H9 (cell line): ENCODE measurements at regions not wholly inside any gene's neighbourhood (a gene's known extent, or its start where the extent isn't known, plus 50 kb on each side); places are given as distances from the start of the nearest gene placed in this dataset.

Experiments
- DNase-seq: peaks from one replicate; pipeline ENCODE4 v3.0.0-alpha.2; 2017
- H2AFZ ChIP-seq: one replicate; pipeline ENCODE4 v1.6.1; 2013; ENCODE audit warnings: mild to moderate bottlenecking, low read length, control low read depth, moderate library complexity
- H2AK5ac ChIP-seq: 2 replicates; pipeline ENCODE4 v1.6.1; 2013; ENCODE audit warnings: low read length, control low read depth, mixed read lengths; ENCODE audit not compliant: insufficient read length
- H2BK120ac ChIP-seq: one replicate; pipeline ENCODE4 v1.6.1; 2013; ENCODE audit warnings: low read depth, mild to moderate bottlenecking, low read length, control low read depth, inconsistent platforms; ENCODE audit not compliant: poor library complexity, severe bottlenecking
- H2BK12ac ChIP-seq: 2 replicates; pipeline ENCODE4 v1.6.1; 2013; ENCODE audit warnings: low read length, control low read depth, mixed read lengths, low read depth; ENCODE audit not compliant: insufficient read length
- H2BK15ac ChIP-seq: 2 replicates; pipeline ENCODE4 v1.6.1; 2013; ENCODE audit warnings: low read depth, low read length, control low read depth
- H2BK20ac ChIP-seq: one replicate; pipeline ENCODE4 v1.6.1; 2013; ENCODE audit warnings: low read depth, mild to moderate bottlenecking, low read length, control low read depth, inconsistent platforms; ENCODE audit not compliant: poor library complexity, severe bottlenecking
- H2BK5ac ChIP-seq: 2 replicates; pipeline ENCODE4 v1.6.1; 2013; ENCODE audit warnings: low read length, control low read depth, mixed read lengths; ENCODE audit not compliant: insufficient read length
- H3K14ac ChIP-seq: 2 replicates; pipeline ENCODE4 v1.6.1; 2013; ENCODE audit warnings: low read length, control low read depth; ENCODE audit not compliant: insufficient read depth
- H3K18ac ChIP-seq: 2 replicates; pipeline ENCODE4 v1.6.1; 2013; ENCODE audit warnings: low read depth, mild to moderate bottlenecking, mixed read lengths, low read length, control low read depth; ENCODE audit not compliant: insufficient read length
- H3K23ac ChIP-seq: 2 replicates; pipeline ENCODE4 v1.6.1; 2013; ENCODE audit warnings: low read length, control low read depth, mixed read lengths, low read depth; ENCODE audit not compliant: insufficient read length
- H3K23me2 ChIP-seq: 2 replicates; pipeline ENCODE4 v1.6.1; 2013; ENCODE audit warnings: low read depth, mild to moderate bottlenecking, mixed read lengths, low read length, control low read depth; ENCODE audit not compliant: insufficient read length, poor library complexity, severe bottlenecking
- H3K27ac ChIP-seq: 2 replicates; pipeline ENCODE4 v1.5.1; 2013; ENCODE audit warnings: low read length, control low read depth, mixed read lengths, low read depth; ENCODE audit not compliant: insufficient read length
- H3K27me3 ChIP-seq: 2 replicates; pipeline ENCODE4 v1.6.1; 2013; ENCODE audit warnings: low read length, control low read depth, inconsistent platforms; ENCODE audit not compliant: insufficient read depth
- H3K4ac ChIP-seq: 2 replicates; pipeline ENCODE4 v1.6.1; 2013; ENCODE audit warnings: low read depth, mild to moderate bottlenecking, control low read depth, inconsistent platforms, low read length, moderate library complexity
- H3K4me1 ChIP-seq: 2 replicates; pipeline ENCODE4 v1.6.1; 2013; ENCODE audit warnings: low read length, control low read depth, inconsistent platforms; ENCODE audit not compliant: insufficient read depth
- H3K4me2 ChIP-seq: 2 replicates; pipeline ENCODE4 v1.6.1; 2013; ENCODE audit warnings: low read length, control low read depth, mixed read lengths; ENCODE audit not compliant: insufficient read length, insufficient read depth
- H3K56ac ChIP-seq: 2 replicates; pipeline ENCODE4 v1.6.1; 2013; ENCODE audit warnings: low read depth, mild to moderate bottlenecking, mixed read lengths, low read length, control low read depth; ENCODE audit not compliant: insufficient read length
- H3K79me1 ChIP-seq: 2 replicates; pipeline ENCODE4 v1.6.1; 2013; ENCODE audit warnings: low read depth, mild to moderate bottlenecking, moderate library complexity, low read length, control low read depth, inconsistent platforms; ENCODE audit not compliant: insufficient read depth, poor library complexity, severe bottlenecking
- H3K79me2 ChIP-seq: 2 replicates; pipeline ENCODE4 v1.6.1; 2013; ENCODE audit warnings: low read length, control low read depth, inconsistent platforms; ENCODE audit not compliant: insufficient read depth
- H3K9ac ChIP-seq: 2 replicates; pipeline ENCODE4 v1.6.1; 2013; ENCODE audit warnings: low read length, control low read depth, mixed read lengths; ENCODE audit not compliant: insufficient read length; ENCODE audit errors: extremely low read depth
- H3K9me3 ChIP-seq: one replicate; pipeline ENCODE4 v1.6.1; 2013; ENCODE audit warnings: low read depth, low read length, inconsistent platforms; ENCODE audit not compliant: control insufficient read depth
- H3T11ph ChIP-seq: one replicate; pipeline ENCODE4 v1.6.1; 2013; ENCODE audit warnings: mild to moderate bottlenecking, low read length, control low read depth, inconsistent platforms
- H4K20me1 ChIP-seq: one replicate; pipeline ENCODE4 v1.6.1; 2013; ENCODE audit not compliant: control insufficient read depth, insufficient read length, insufficient read depth
- H4K5ac ChIP-seq: 2 replicates; pipeline ENCODE4 v1.6.1; 2013; ENCODE audit warnings: low read depth, mild to moderate bottlenecking, mixed read lengths, low read length, control low read depth; ENCODE audit not compliant: insufficient read length
- H4K8ac ChIP-seq: replicated peaks from 2 replicates; pipeline ENCODE4 v1.6.1; 2013; ENCODE audit warnings: low read length, control low read depth, mixed read lengths, low read depth; ENCODE audit not compliant: insufficient read length
- H4K91ac ChIP-seq: 2 replicates; pipeline ENCODE4 v1.6.1; 2013; ENCODE audit warnings: low read depth, mild to moderate bottlenecking, moderate library complexity, mixed read lengths, low read length, control low read depth; ENCODE audit not compliant: insufficient read length
- H3K27ac Mint-ChIP-seq, 3 experiments: 2 replicates in 2 of 3; 3 replicates in 1 of 3; pipeline ENCODE4 v1.8.0; 2020 to 2021; ENCODE audit warnings: mixed read lengths in 3 of 3, mild to moderate bottlenecking in 1 of 3, moderate library complexity in 1 of 3
- H3K27me3 Mint-ChIP-seq: 2 replicates; pipeline ENCODE4 v1.8.0; 2021; ENCODE audit warnings: low read depth, mild to moderate bottlenecking, moderate library complexity, mixed read lengths
- H3K36me3 Mint-ChIP-seq, 3 experiments: 2 replicates in 2 of 3; 3 replicates in 1 of 3; pipeline ENCODE4 v1.8.0; 2020 to 2021; ENCODE audit warnings: low read depth in 3 of 3, mixed read lengths in 3 of 3; ENCODE audit not compliant: insufficient read depth in 1 of 3
- H3K4me1 Mint-ChIP-seq, 2 experiments: 2 replicates each; pipeline ENCODE4 v1.8.0; 2020; ENCODE audit warnings: mixed read lengths in 2 of 2
- H3K4me3 Mint-ChIP-seq, 2 experiments: 2 replicates in 1 of 2; 3 replicates in 1 of 2; pipeline ENCODE4 v1.8.0; 2020 to 2021; ENCODE audit warnings: mild to moderate bottlenecking in 2 of 2, mixed read lengths in 2 of 2, moderate library complexity in 1 of 2
- H3K9me3 Mint-ChIP-seq, 2 experiments: 2 replicates in 1 of 2; 3 replicates in 1 of 2; pipeline ENCODE4 v1.8.0; 2020; ENCODE audit warnings: mild to moderate bottlenecking in 2 of 2, mixed read lengths in 2 of 2, moderate library complexity in 1 of 2
- WGBS: extraction: QIAGEN DNeasy Blood & Tissue Kit; methylation state at CpG from one replicate; pipeline ENCODE4 v1.1.7; 2013; ENCODE audit warnings: missing lambda C conversion rate, low lambda C conversion rate, mixed read lengths; ENCODE audit not compliant: insufficient read length; ENCODE audit errors: extremely low coverage; 5-methylcytosine and 5-hydroxymethylcytosine counted together
- TF ChIP-seq, protein P1 (sequence below): fragments of 200-600 bp; sonication (generic); conservative IDR thresholded peaks from 3 replicates; pipeline ENCODE4 v1.8.0; 2021; ENCODE audit warnings: antibody characterized with exemption, mild to moderate bottlenecking

GRCh38 chr15:96766366-96766765, 435.9 kb downstream of the NR2F2 start:
- WGBS: no CpG with 5 or more reads among the region's 4 CpGs
- no peak overlapping the region for H3T11ph ChIP-seq
- no peak overlapping the region for H3K4me2 ChIP-seq
- no peak overlapping the region for H3K4ac ChIP-seq
- Mint-ChIP-seq H3K27me3 (no peaks in the 10 kb centered on the region), H3K27ac (no peak overlapping the region), H3K4me1 (peaks cover 4 to 5% of the 10 kb centered on the region in 2 experiments), H3K36me3 (peaks cover 0 to 4% (median 0%) of the 10 kb centered on the region in 3 experiments; a peak in 2 of 7 replicates), H3K4me3 (no peak overlapping the region), H3K9me3 (no peaks in the 10 kb centered on the region)
- TF ChIP-seq, protein P1, sequence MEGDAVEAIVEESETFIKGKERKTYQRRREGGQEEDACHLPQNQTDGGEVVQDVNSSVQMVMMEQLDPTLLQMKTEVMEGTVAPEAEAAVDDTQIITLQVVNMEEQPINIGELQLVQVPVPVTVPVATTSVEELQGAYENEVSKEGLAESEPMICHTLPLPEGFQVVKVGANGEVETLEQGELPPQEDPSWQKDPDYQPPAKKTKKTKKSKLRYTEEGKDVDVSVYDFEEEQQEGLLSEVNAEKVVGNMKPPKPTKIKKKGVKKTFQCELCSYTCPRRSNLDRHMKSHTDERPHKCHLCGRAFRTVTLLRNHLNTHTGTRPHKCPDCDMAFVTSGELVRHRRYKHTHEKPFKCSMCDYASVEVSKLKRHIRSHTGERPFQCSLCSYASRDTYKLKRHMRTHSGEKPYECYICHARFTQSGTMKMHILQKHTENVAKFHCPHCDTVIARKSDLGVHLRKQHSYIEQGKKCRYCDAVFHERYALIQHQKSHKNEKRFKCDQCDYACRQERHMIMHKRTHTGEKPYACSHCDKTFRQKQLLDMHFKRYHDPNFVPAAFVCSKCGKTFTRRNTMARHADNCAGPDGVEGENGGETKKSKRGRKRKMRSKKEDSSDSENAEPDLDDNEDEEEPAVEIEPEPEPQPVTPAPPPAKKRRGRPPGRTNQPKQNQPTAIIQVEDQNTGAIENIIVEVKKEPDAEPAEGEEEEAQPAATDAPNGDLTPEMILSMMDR: no peak
- no peak overlapping the region for H3K23ac ChIP-seq
- no peak for DNase-seq
- no peak overlapping the region for H3K18ac ChIP-seq
- H3K9me3 ChIP-seq: no peaks in the 10 kb centered on the region
- H2BK15ac ChIP-seq: no peak overlapping the region
- H3K4me1 ChIP-seq: no peaks in the 10 kb centered on the region
- no peak overlapping the region for H2AFZ ChIP-seq
- no peak overlapping the region for H2BK120ac ChIP-seq
- no peak overlapping the region for H3K56ac ChIP-seq
- no peak overlapping the region for H2BK20ac ChIP-seq
- no peak overlapping the region for H2AK5ac ChIP-seq
- no peak overlapping the region for H4K5ac ChIP-seq
- H3K27ac ChIP-seq: no peak overlapping the region
- H2BK12ac ChIP-seq: no peak overlapping the region
- H4K8ac ChIP-seq: no peak overlapping the region
- H3K79me2 ChIP-seq: no peaks in the 10 kb centered on the region
- no peaks in the 10 kb centered on the region for H3K27me3 ChIP-seq
- no peaks in the 10 kb centered on the region for H3K23me2 ChIP-seq
- H3K14ac ChIP-seq: no peak overlapping the region
- no peaks in the 10 kb centered on the region for H4K20me1 ChIP-seq
- H4K91ac ChIP-seq: no peak overlapping the region
- H2BK5ac ChIP-seq: no peak overlapping the region
- H3K79me1 ChIP-seq: no peaks in the 10 kb centered on the region
- no peak overlapping the region for H3K9ac ChIP-seq
